C4-2B (cell line): ENCODE measurements at regions not wholly inside any gene's neighbourhood (a gene's known extent, or its start where the extent isn't known, plus 50 kb on each side); places are given as distances from the start of the nearest gene placed in this dataset.

ENCODE experiments used
- ZFX ChIP-seq: fragments of 450-650 bp; IDR thresholded peaks from 2 replicates; pipeline ENCODE4 v1.6.1; 2017
- TF ChIP-seq, protein P1 (sequence below): fragments of 450-650 bp; conservative IDR thresholded peaks from 2 replicates; pipeline ENCODE4 v1.5.1; 2017; ENCODE audit warnings: mild to moderate bottlenecking

DNA sequence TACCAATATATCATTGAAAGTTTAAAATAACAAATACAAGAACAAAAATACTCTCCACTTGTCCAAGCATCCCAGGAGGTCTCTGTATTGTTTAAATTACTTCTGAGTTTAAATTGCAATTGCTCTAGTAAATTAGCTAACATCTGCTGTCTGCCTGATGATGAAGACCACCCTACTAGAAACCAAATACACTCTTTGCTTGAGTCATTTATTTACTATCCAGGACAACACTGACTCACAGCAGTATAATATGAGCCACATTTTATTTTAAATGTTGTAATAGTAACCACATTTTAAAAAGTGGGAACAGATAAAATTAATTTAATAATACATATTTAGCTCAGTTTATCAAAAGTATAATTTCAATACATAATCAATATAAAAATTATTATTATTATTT is 62.9 kb upstream of the EEA1 start:
- TF ChIP-seq, protein P1, sequence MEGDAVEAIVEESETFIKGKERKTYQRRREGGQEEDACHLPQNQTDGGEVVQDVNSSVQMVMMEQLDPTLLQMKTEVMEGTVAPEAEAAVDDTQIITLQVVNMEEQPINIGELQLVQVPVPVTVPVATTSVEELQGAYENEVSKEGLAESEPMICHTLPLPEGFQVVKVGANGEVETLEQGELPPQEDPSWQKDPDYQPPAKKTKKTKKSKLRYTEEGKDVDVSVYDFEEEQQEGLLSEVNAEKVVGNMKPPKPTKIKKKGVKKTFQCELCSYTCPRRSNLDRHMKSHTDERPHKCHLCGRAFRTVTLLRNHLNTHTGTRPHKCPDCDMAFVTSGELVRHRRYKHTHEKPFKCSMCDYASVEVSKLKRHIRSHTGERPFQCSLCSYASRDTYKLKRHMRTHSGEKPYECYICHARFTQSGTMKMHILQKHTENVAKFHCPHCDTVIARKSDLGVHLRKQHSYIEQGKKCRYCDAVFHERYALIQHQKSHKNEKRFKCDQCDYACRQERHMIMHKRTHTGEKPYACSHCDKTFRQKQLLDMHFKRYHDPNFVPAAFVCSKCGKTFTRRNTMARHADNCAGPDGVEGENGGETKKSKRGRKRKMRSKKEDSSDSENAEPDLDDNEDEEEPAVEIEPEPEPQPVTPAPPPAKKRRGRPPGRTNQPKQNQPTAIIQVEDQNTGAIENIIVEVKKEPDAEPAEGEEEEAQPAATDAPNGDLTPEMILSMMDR = no peak
- TF ChIP-seq ZFX = no peak
